Ishikawa (cell line): ENCODE measurements at regions not wholly inside any gene's neighbourhood (a gene's known extent, or its start where the extent isn't known, plus 50 kb on each side); places are given as distances from the start of the nearest gene placed in this dataset.

Source experiments
- CEBPB ChIP-seq: IDR thresholded peaks from 2 replicates; pipeline ENCODE4 v1.6.1; 2012
- CREB1 ChIP-seq: IDR thresholded peaks from 2 replicates; pipeline ENCODE4 v1.6.1; 2012; ENCODE audit warnings: low read depth
- EGR1 ChIP-seq: IDR thresholded peaks from 2 replicates; pipeline ENCODE4 v1.6.1; 2012
- EP300 ChIP-seq: IDR thresholded peaks from 2 replicates; pipeline ENCODE4 v1.6.1; 2012; ENCODE audit warnings: borderline replicate concordance
- FOXM1 ChIP-seq: IDR thresholded peaks from 2 replicates; pipeline ENCODE4 v1.6.1; 2012; ENCODE audit warnings: low read depth, borderline replicate concordance
- MAX ChIP-seq: IDR thresholded peaks from 2 replicates; pipeline ENCODE4 v1.6.1; 2012
- NFIC ChIP-seq: IDR thresholded peaks from 2 replicates; pipeline ENCODE4 v1.6.1; 2012
- RAD21 ChIP-seq: IDR thresholded peaks from 2 replicates; pipeline ENCODE4 v1.6.1; 2012; ENCODE audit warnings: low read depth
- REST ChIP-seq: IDR thresholded peaks from 2 replicates; pipeline ENCODE4 v1.6.1; 2012; ENCODE audit warnings: low read depth, mild to moderate bottlenecking
- TAF1 ChIP-seq: IDR thresholded peaks from 2 replicates; pipeline ENCODE4 v1.6.1; 2012; ENCODE audit warnings: low read depth, mild to moderate bottlenecking
- TCF12 ChIP-seq: IDR thresholded peaks from 2 replicates; pipeline ENCODE4 v1.6.1; 2012; ENCODE audit warnings: low read depth
- TEAD4 ChIP-seq: IDR thresholded peaks from 2 replicates; pipeline ENCODE4 v1.6.1; 2012
- USF1 ChIP-seq: IDR thresholded peaks from 2 replicates; pipeline ENCODE4 v1.6.1; 2012
- YY1 ChIP-seq: IDR thresholded peaks from 2 replicates; pipeline ENCODE4 v1.6.1; 2012; ENCODE audit warnings: low read depth
- ZBTB7A ChIP-seq: IDR thresholded peaks from 2 replicates; pipeline ENCODE4 v1.6.1; 2012; ENCODE audit warnings: low read depth

GRCh38 chr18:40501026-40501425, 1454.0 kb upstream of the PIK3C3 start:
- no peak for TF ChIP-seq TCF12
- no peak for TF ChIP-seq TAF1

GRCh38 chr18:40494603-40495002, 1460.4 kb upstream of the PIK3C3 start:
- no peak for TF ChIP-seq TCF12
- no peak for TF ChIP-seq TEAD4
- no peak for TF ChIP-seq REST
- TF ChIP-seq FOXM1: no peak
- no peak for TF ChIP-seq RAD21
- TF ChIP-seq ZBTB7A: no peak
- no peak for TF ChIP-seq EP300
- TF ChIP-seq TAF1: no peak
- TF ChIP-seq USF1: no peak
- no peak for TF ChIP-seq EGR1
- no peak for TF ChIP-seq CREB1
- TF ChIP-seq NFIC: no peak
- no peak for TF ChIP-seq YY1
- TF ChIP-seq MAX: no peak
- TF ChIP-seq CEBPB: no peak

- TF ChIP-seq RAD21: no peak
- TF ChIP-seq CREB1: no peak
Observed at GRCh38 chr18:40493316-40493715, 1461.7 kb upstream of the PIK3C3 start.

GRCh38 chr18:40489301-40489700, 1465.7 kb upstream of the PIK3C3 start:
- TF ChIP-seq MAX: no peak
- no peak for TF ChIP-seq RAD21
- TF ChIP-seq EP300: no peak
- no peak for TF ChIP-seq YY1
- TF ChIP-seq CREB1: no peak
- no peak for TF ChIP-seq TEAD4
- TF ChIP-seq EGR1: no peak
- no peak for TF ChIP-seq ZBTB7A
- TF ChIP-seq NFIC: no peak
- no peak for TF ChIP-seq FOXM1
- no peak for TF ChIP-seq USF1
- no peak for TF ChIP-seq TAF1
- no peak for TF ChIP-seq CEBPB
- TF ChIP-seq TCF12: no peak
- TF ChIP-seq REST: no peak

GRCh38 chr18:40485318-40485717, 1469.7 kb upstream of the PIK3C3 start:
- TF ChIP-seq NFIC (no peak), YY1 (no peak)

- no peak for TF ChIP-seq ZBTB7A
Observed at GRCh38 chr18:40473221-40474029, 1481.6 kb upstream of the PIK3C3 start.

- no peak for TF ChIP-seq TAF1
- no peak for TF ChIP-seq RAD21
- no peak for TF ChIP-seq TCF12
Observed at GRCh38 chr18:40470723-40471122, 1484.3 kb upstream of the PIK3C3 start.
